B cell (primary cell): ENCODE measurements at regions not wholly inside any gene's neighbourhood (a gene's known extent, or its start where the extent isn't known, plus 50 kb on each side); places are given as distances from the start of the nearest gene placed in this dataset.

Experiments
- ATAC-seq: fragments of 200-7000 bp; cut with Tn5 transposase; one replicate; pipeline ENCODE4 v1.10.0; 2021; ENCODE audit warnings: low read depth, mild to moderate bottlenecking, moderate number of reproducible peaks, moderate library complexity
- CTCF ChIA-PET: fragments of 350-600 bp; sonication (Branson Sonifier 250); formaldehyde crosslinking; loops from one replicate; lab custom pipeline; 2021; ENCODE audit warnings: antibody characterized with exemption, inconsistent platforms; lab: Charles Lee
- POLR2A ChIA-PET: fragments of 350-600 bp; sonication (Branson Sonifier 250); formaldehyde crosslinking; loops from one replicate; lab custom pipeline; 2021; ENCODE audit warnings: antibody characterized with exemption; lab: Charles Lee
- DNase-seq: peaks from one replicate; pipeline ENCODE4 v3.0.0; 2013
- H2AFZ ChIP-seq: 2 replicates; pipeline ENCODE4 v1.6.1; 2012; ENCODE audit warnings: mild to moderate bottlenecking, low read depth, low read length; ENCODE audit not compliant: insufficient read depth, poor library complexity, severe bottlenecking
- H3K27ac ChIP-seq, 2 donors: 1 replicate in 1 of 2; 2 replicates in 1 of 2; pipeline ENCODE4 v1.5.1; 2012 to 2013; ENCODE audit warnings: low read length in 2 of 2, mild to moderate bottlenecking in 2 of 2, moderate library complexity in 1 of 2
- H3K27me3 ChIP-seq, 4 experiments: fragments of 200-600 bp in 1 of 4; sonication (generic) in 1 of 4; replicated peaks in 1 of 4; 1 replicate in 2 of 4; 2 replicates in 2 of 4; pipeline versions ENCODE4 v1.6.1 to v1.7.0; 2013 to 2016; ENCODE audit warnings: low read length in 3 of 4, mild to moderate bottlenecking in 2 of 4, mixed read lengths in 1 of 4, moderate library complexity in 1 of 4; ENCODE audit not compliant: insufficient read depth in 4 of 4, control insufficient read depth in 3 of 4; ENCODE audit errors: control extremely low read depth in 1 of 4
- H3K36me3 ChIP-seq, 2 experiments: replicated peaks in 1 of 2; 1 replicate in 1 of 2; 2 replicates in 1 of 2; pipeline versions ENCODE4 v1.6.1 to v1.7.1; 2013; ENCODE audit warnings: low read length in 1 of 2; ENCODE audit not compliant: insufficient read depth in 2 of 2, control insufficient read depth in 1 of 2; ENCODE audit errors: control extremely low read depth in 1 of 2, extremely low read depth in 1 of 2
- H3K4me1 ChIP-seq, 2 donors: fragments of 200-600 bp in 1 of 2; sonication (generic) in 1 of 2; 1 replicate in 1 of 2; 2 replicates in 1 of 2; pipeline versions ENCODE4 v1.5.1 to v1.6.1; 2013 to 2017; ENCODE audit warnings: low read length in 2 of 2; ENCODE audit not compliant: control insufficient read depth in 2 of 2, insufficient read depth in 2 of 2
- H3K4me2 ChIP-seq: replicated peaks from 2 replicates; pipeline ENCODE3; 2012; ENCODE audit warnings: mild to moderate bottlenecking, low read depth, low read length; ENCODE audit not compliant: poor library complexity, severe bottlenecking
- H3K4me3 ChIP-seq, 5 experiments: fragments of 200-600 bp in 1 of 5; sonication (generic) in 1 of 5; 1 replicate in 3 of 5; 2 replicates in 2 of 5; pipeline versions ENCODE4 v1.5.1 to v1.7.0; 2011 to 2016; ENCODE audit warnings: low read length in 4 of 5, mild to moderate bottlenecking in 4 of 5, low read depth in 2 of 5, control low read depth in 1 of 5, moderate library complexity in 1 of 5; ENCODE audit not compliant: insufficient read depth in 1 of 5; ENCODE audit errors: control extremely low read depth in 1 of 5, extremely low read depth in 1 of 5
- H3K79me2 ChIP-seq: fragments of 200-600 bp; sonication (generic); one replicate; pipeline ENCODE4 v1.6.0; 2016; ENCODE audit warnings: low read length; ENCODE audit not compliant: control insufficient read depth, insufficient read depth
- H3K9ac ChIP-seq: fragments of 200-600 bp; sonication (generic); 2 replicates; pipeline ENCODE4 v1.6.1; 2017; ENCODE audit warnings: mild to moderate bottlenecking, low read length, moderate library complexity
- H3K9me3 ChIP-seq, 3 donors: one replicate each; pipeline versions ENCODE4 v1.6.1 to v1.7.1; 2013; ENCODE audit warnings: low read length in 2 of 3; ENCODE audit not compliant: control insufficient read depth in 2 of 3, insufficient read depth in 1 of 3; ENCODE audit errors: control extremely low read depth in 1 of 3
- H4K20me1 ChIP-seq: 2 replicates; pipeline ENCODE4 v1.6.0; 2012; ENCODE audit warnings: mild to moderate bottlenecking, low read length; ENCODE audit not compliant: insufficient read depth, control insufficient read depth, poor library complexity, severe bottlenecking
- H3K27ac Mint-ChIP-seq: one replicate; pipeline ENCODE4 v1.8.0; 2021; ENCODE audit warnings: mixed read lengths
- H3K27me3 Mint-ChIP-seq: one replicate; pipeline ENCODE4 v1.8.0; 2021; ENCODE audit warnings: mixed read lengths
- H3K4me1 Mint-ChIP-seq: one replicate; pipeline ENCODE4 v1.8.0; 2021; ENCODE audit warnings: mixed read lengths
- H3K4me3 Mint-ChIP-seq: one replicate; pipeline ENCODE4 v1.8.0; 2021; ENCODE audit warnings: mixed read lengths
- H3K9me3 Mint-ChIP-seq: one replicate; pipeline ENCODE4 v1.8.0; 2022; ENCODE audit warnings: mixed read lengths; ENCODE audit not compliant: insufficient read depth
- EZH2 ChIP-seq: IDR thresholded peaks from 2 replicates; pipeline ENCODE4 v1.6.1; 2012; ENCODE audit warnings: borderline replicate concordance, low read depth, mild to moderate bottlenecking, moderate library complexity, low read length; ENCODE audit not compliant: insufficient read depth, poor library complexity, severe bottlenecking
- WGBS: methylation state at CpG from one replicate; pipeline ENCODE4 v1.1.5; 2013; ENCODE audit warnings: missing lambda C conversion rate; ENCODE audit not compliant: insufficient coverage; 5-methylcytosine and 5-hydroxymethylcytosine counted together
- intact Hi-C: fragments of 100-400 bp; cut with micrococcal nuclease; formaldehyde crosslinking; loops from one replicate; pipeline ENCODE4 v1.10.0; 2022
- TF ChIP-seq, protein P1 (sequence below): fragments of 200-600 bp; IDR thresholded peaks from one replicate; pipeline ENCODE4 v1.8.0; 2022; ENCODE audit warnings: antibody characterized with exemption, mild to moderate bottlenecking

DNA sequence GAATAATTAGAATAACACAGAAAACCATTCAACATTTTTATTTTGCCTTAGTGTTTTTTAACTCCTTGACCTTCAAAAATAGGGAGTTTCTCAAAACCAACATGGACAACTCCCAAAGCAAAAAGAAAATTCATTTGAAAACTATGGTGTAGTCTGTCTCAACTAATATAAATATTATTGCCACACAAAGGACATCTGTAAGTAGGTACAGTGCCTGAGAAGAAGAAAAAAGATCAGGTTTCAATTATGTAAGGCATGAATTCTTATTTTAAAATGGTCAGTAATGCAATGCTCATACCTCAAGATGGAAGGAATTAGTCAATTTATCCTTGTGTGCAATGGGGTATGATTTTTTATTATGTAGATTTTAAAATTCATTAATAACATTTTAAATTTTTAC lies 109.6 kb upstream of the CNTLN start:
- no peak for ATAC-seq
- Histone ChIP-seq H3K9me3 (peaks cover 0 to 11% (median 0%) of the 10 kb centered on the region in 3 donors), H3K27me3 (no peaks in the 10 kb centered on the region), H3K79me2 (no peaks in the 10 kb centered on the region), H3K27ac (no peak overlapping the region), H3K9ac (no peak overlapping the region), H3K4me2 (no peak overlapping the region), H3K36me3 (no peaks in the 10 kb centered on the region), H2AFZ (no peak overlapping the region), H3K4me3 (no peak overlapping the region), H4K20me1 (no peaks in the 10 kb centered on the region), H3K4me1 (no peaks in the 10 kb centered on the region)
- TF ChIP-seq, protein P1, sequence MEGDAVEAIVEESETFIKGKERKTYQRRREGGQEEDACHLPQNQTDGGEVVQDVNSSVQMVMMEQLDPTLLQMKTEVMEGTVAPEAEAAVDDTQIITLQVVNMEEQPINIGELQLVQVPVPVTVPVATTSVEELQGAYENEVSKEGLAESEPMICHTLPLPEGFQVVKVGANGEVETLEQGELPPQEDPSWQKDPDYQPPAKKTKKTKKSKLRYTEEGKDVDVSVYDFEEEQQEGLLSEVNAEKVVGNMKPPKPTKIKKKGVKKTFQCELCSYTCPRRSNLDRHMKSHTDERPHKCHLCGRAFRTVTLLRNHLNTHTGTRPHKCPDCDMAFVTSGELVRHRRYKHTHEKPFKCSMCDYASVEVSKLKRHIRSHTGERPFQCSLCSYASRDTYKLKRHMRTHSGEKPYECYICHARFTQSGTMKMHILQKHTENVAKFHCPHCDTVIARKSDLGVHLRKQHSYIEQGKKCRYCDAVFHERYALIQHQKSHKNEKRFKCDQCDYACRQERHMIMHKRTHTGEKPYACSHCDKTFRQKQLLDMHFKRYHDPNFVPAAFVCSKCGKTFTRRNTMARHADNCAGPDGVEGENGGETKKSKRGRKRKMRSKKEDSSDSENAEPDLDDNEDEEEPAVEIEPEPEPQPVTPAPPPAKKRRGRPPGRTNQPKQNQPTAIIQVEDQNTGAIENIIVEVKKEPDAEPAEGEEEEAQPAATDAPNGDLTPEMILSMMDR, result no peak
- TF ChIP-seq EZH2, result no peak
- H3K9me3 Mint-ChIP-seq, result peaks cover 9% of the 10 kb centered on the region
- no peak for DNase-seq
- intact Hi-C loops, result no loop called here
- POLR2A ChIA-PET, result no interaction called here
- no peak overlapping the region for H3K4me3 Mint-ChIP-seq
- no peak overlapping the region for H3K27ac Mint-ChIP-seq
- no peaks in the 10 kb centered on the region for H3K27me3 Mint-ChIP-seq
- CTCF ChIA-PET, result no interaction called here
- no peaks in the 10 kb centered on the region for H3K4me1 Mint-ChIP-seq

DNA sequence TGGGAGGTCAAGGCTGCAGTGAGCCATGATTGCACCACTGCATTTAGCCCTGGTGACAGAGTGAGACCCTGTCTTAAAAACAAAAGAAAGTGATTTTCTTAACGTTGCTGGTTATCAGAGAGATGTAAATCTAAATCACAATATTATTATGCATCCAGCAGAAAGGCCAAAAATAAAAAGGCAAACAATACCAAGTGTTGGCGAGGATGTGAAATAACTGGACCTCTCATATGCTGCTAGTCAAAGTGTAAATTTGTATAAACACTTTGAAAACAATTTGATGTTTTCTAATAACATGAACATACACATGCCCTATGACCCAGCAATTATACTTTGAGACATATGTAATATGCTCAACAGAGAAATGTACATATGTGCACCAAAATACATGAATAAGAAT lies 110.7 kb upstream of the CNTLN start:
- Mint-ChIP-seq H3K9me3 (peaks cover 8% of the 10 kb centered on the region), H3K4me1 (no peaks in the 10 kb centered on the region), H3K27ac (no peak overlapping the region), H3K27me3 (no peaks in the 10 kb centered on the region), H3K4me3 (no peak overlapping the region)
- Histone ChIP-seq H3K79me2 (no peaks in the 10 kb centered on the region), H3K4me1 (no peaks in the 10 kb centered on the region), H2AFZ (no peak overlapping the region), H3K4me3 (no peak overlapping the region), H3K9ac (no peak overlapping the region), H3K9me3 (peaks cover 0 to 11% (median 0%) of the 10 kb centered on the region in 3 donors), H3K4me2 (no peak overlapping the region), H3K27me3 (no peaks in the 10 kb centered on the region), H3K36me3 (no peaks in the 10 kb centered on the region), H3K27ac (no peak overlapping the region), H4K20me1 (no peaks in the 10 kb centered on the region)
- ChIA-PET POLR2A (no interaction called here), CTCF (no interaction called here)
- no CpG with 5 or more reads among the region's 2 CpGs for WGBS
- TF ChIP-seq, protein P1, result no peak
- no peak for TF ChIP-seq EZH2
- DNase-seq (no peak), ATAC-seq (no peak)
- intact Hi-C loops, result no loop called here
